HepG2 (cell line): ENCODE measurements at regions not wholly inside any gene's neighbourhood (a gene's known extent, or its start where the extent isn't known, plus 50 kb on each side); places are given as distances from the start of the nearest gene placed in this dataset.

Source experiments
- ATAC-seq: fragments of 200-7000 bp; cut with Tn5 transposase; 3 replicates; pipeline ENCODE4 v1.9.1; 2020; ENCODE audit warnings: mild to moderate bottlenecking, moderate library complexity
- BruUV-seq: library from RNA; stranded (reverse); fragments of 400-500 nt; replicated peaks from 2 replicates; lab custom pipeline; 2021; lab: Mats Ljungman, UMichigan
- CTCF ChIA-PET: fragments of 300-600 bp; formaldehyde crosslinking; extraction: SDS; loops from one replicate; lab custom pipeline; 2021; ENCODE audit warnings: low total read pairs, inconsistent platforms, low intra/inter-chr PET ratio; lab: Yijun Ruan, JAX
- POLR2A ChIA-PET: fragments of 350-600 bp; sonication (Branson Sonifier 250); formaldehyde crosslinking; loops from one replicate; lab custom pipeline; 2020; ENCODE audit warnings: antibody characterized with exemption, inconsistent platforms; lab: Yijun Ruan, JAX
- DNase-seq: peaks from one replicate; pipeline ENCODE4 v3.0.0-alpha.2; 2015; ENCODE audit warnings: low spot score
- FAIRE-seq: peaks from 3 replicates; lab custom pipeline; 2011; peaks lifted over from hg19 to GRCh38; lab: Jason Lieb, UNC
- H2AFZ ChIP-seq: one replicate; pipeline ENCODE4 v1.6.1; 2011; ENCODE audit warnings: low read length, inconsistent platforms
- H3K27ac ChIP-seq: fragments of 300-600 bp; 3 replicates; pipeline ENCODE4 v1.8.0; 2011; ENCODE audit warnings: mixed run types, mild to moderate bottlenecking, mixed read lengths, low read length, inconsistent platforms; ENCODE audit not compliant: insufficient read depth; ENCODE audit errors: extremely low read length
- H3K27me3 ChIP-seq, 2 experiments: fragments of 200-600 bp in 1 of 2; 2 replicates in 1 of 2; 3 replicates in 1 of 2; pipeline versions ENCODE4 v1.6.0 to v1.8.0; 2011; ENCODE audit warnings: low read length in 2 of 2, mild to moderate bottlenecking in 2 of 2, moderate library complexity in 2 of 2, inconsistent platforms in 1 of 2; ENCODE audit not compliant: insufficient read depth in 2 of 2, control insufficient read depth in 1 of 2
- H3K36me3 ChIP-seq, 2 experiments: fragments of 200-600 bp in 1 of 2; replicated peaks in 1 of 2; 2 replicates in 1 of 2; 3 replicates in 1 of 2; pipeline versions ENCODE4 v1.5.1 to v1.8.0; 2011; ENCODE audit warnings: low read length in 2 of 2, inconsistent platforms in 1 of 2; ENCODE audit not compliant: insufficient read depth in 2 of 2, control insufficient read depth in 1 of 2
- H3K4me1 ChIP-seq: 2 replicates; pipeline ENCODE4 v1.5.1; 2012; ENCODE audit warnings: low read length, inconsistent platforms; ENCODE audit not compliant: insufficient read depth
- H3K4me2 ChIP-seq: 2 replicates; pipeline ENCODE4 v1.6.0; 2011; ENCODE audit warnings: low read depth, low read length, inconsistent platforms
- H3K4me3 ChIP-seq, 3 experiments: fragments of 200-600 bp in 1 of 3; sonication (generic), shearing (Covaris generic) in 1 of 3; replicated peaks in 1 of 3; 2 replicates each; pipeline ENCODE4 v1.5.1; 2011 to 2016; ENCODE audit warnings: low read length in 3 of 3, inconsistent platforms in 2 of 3, low read depth in 2 of 3, mild to moderate bottlenecking in 2 of 3, control low read depth in 1 of 3, mixed read lengths in 1 of 3; ENCODE audit not compliant: insufficient read depth in 1 of 3
- H3K79me2 ChIP-seq: one replicate; pipeline ENCODE4 v1.6.1; 2011; ENCODE audit warnings: low read length, inconsistent platforms; ENCODE audit not compliant: insufficient read depth
- H3K9ac ChIP-seq: 2 replicates; pipeline ENCODE4 v1.6.0; 2011; ENCODE audit warnings: mild to moderate bottlenecking, low read depth, low read length, inconsistent platforms; ENCODE audit not compliant: insufficient read depth
- H3K9me3 ChIP-seq: 2 replicates; pipeline ENCODE4 v1.5.1; 2012; ENCODE audit warnings: mild to moderate bottlenecking, low read length
- H4K20me1 ChIP-seq: 2 replicates; pipeline ENCODE4 v1.6.0; 2011; ENCODE audit warnings: inconsistent platforms, mild to moderate bottlenecking, low read length, moderate library complexity; ENCODE audit not compliant: insufficient read depth
- ATF5 ChIP-seq: sonication (generic); formaldehyde crosslinking; IDR thresholded peaks from 2 replicates; pipeline ENCODE4 v1.4.0; 2020; ENCODE audit warnings: mild to moderate bottlenecking, low read depth, missing genetic modification reagents
- HCFC1 ChIP-seq: fragments of 150-350 bp; IDR thresholded peaks from 2 replicates; pipeline ENCODE4 v1.6.1; 2014; ENCODE audit warnings: low read depth, low read length
- KAT7 ChIP-seq: IDR thresholded peaks from 2 replicates; pipeline ENCODE4 v1.6.1; 2018; ENCODE audit warnings: borderline replicate concordance, missing compliant biosample characterization
- NFKBIZ ChIP-seq: IDR thresholded peaks from 2 replicates; pipeline ENCODE4 v1.6.1; 2018; ENCODE audit warnings: missing genetic modification reagents, missing compliant biosample characterization
- REL ChIP-seq: sonication (generic); formaldehyde crosslinking; conservative IDR thresholded peaks from 2 replicates; pipeline ENCODE4 v1.8.0; 2022; ENCODE audit warnings: mild to moderate bottlenecking, missing genetic modification reagents, moderate library complexity
- SAP130 ChIP-seq: IDR thresholded peaks from 2 replicates; pipeline ENCODE4 v1.6.1; 2016; ENCODE audit warnings: low read depth
- SKIL ChIP-seq: sonication (generic); formaldehyde crosslinking; IDR thresholded peaks from 2 replicates; pipeline ENCODE4 v1.8.0; 2022; ENCODE audit warnings: missing genetic modification reagents, mild to moderate bottlenecking, moderate library complexity, borderline replicate concordance
- TOPORS ChIP-seq: sonication (generic); formaldehyde crosslinking; IDR thresholded peaks from 2 replicates; pipeline ENCODE4 v1.8.0; 2023; ENCODE audit warnings: mild to moderate bottlenecking, missing genetic modification reagents
- ZFP90 ChIP-seq: sonication (generic); formaldehyde crosslinking; IDR thresholded peaks from 2 replicates; pipeline ENCODE4 v1.8.0; 2022; ENCODE audit warnings: missing genetic modification reagents, mild to moderate bottlenecking, inconsistent platforms, borderline replicate concordance
- ZNF282 ChIP-seq: fragments of 450-650 bp; IDR thresholded peaks from 2 replicates; pipeline ENCODE4 v1.6.1; 2018; ENCODE audit not compliant: partially characterized antibody
- ZNF512B ChIP-seq: sonication (generic); formaldehyde crosslinking; IDR thresholded peaks from 2 replicates; pipeline ENCODE4 v1.5.1; 2020; ENCODE audit warnings: missing genetic modification reagents, mild to moderate bottlenecking, borderline replicate concordance
- ZNF720 ChIP-seq: sonication (generic); formaldehyde crosslinking; IDR thresholded peaks from 2 replicates; pipeline ENCODE4 v1.4.0; 2020; ENCODE audit warnings: missing genetic modification reagents
- ZNF749 ChIP-seq: sonication (generic); formaldehyde crosslinking; IDR thresholded peaks from 2 replicates; pipeline ENCODE4 v1.8.0; 2022; ENCODE audit warnings: mild to moderate bottlenecking, missing genetic modification reagents, moderate library complexity, borderline replicate concordance
- WGBS: methylation state at CpG from one replicate; pipeline ENCODE4 v1.1.6; 2017; ENCODE audit warnings: low lambda C conversion rate; 5-methylcytosine and 5-hydroxymethylcytosine counted together
- in situ Hi-C: cut with HindIII; loops from 2 replicates; pipeline ENCODE4 v1.10.0; 2017; ENCODE audit warnings: low pct_unique_long_range_greater_than_20kb; ENCODE audit not compliant: extremely low pct_ligation_motif_present
- intact Hi-C: fragments of 100-400 bp; cut with micrococcal nuclease; formaldehyde crosslinking; loops from one replicate; pipeline ENCODE4 v1.10.0; 2022; ENCODE audit not compliant: unreplicated experiment

GRCh38 chr11:111176603-111177002, 68.9 kb upstream of the POU2AF2 start (continued):
- TF ChIP-seq SKIL (CRISPR knock-in tag): no peak
- no peak for TF ChIP-seq REL (CRISPR knock-in tag)

GRCh38 chr11:111173221-111173620, 72.3 kb upstream of the POU2AF2 start:
- POLR2A ChIA-PET: no interaction called here
- Histone ChIP-seq H3K36me3 (no peaks in the 10 kb centered on the region), H3K27ac (no peak overlapping the region)
- no peak for DNase-seq
- TF ChIP-seq ZNF282 (no peak), SAP130 (no peak), NFKBIZ (CRISPR knock-in tag) (no peak), ZNF512B (CRISPR knock-in tag) (no peak), HCFC1 (no peak), ZNF720 (CRISPR knock-in tag) (no peak), KAT7 (no peak), ZFP90 (CRISPR knock-in tag) (no peak), TOPORS (CRISPR knock-in tag) (no peak), ATF5 (CRISPR knock-in tag) (no peak), ZNF749 (CRISPR knock-in tag) (no peak)
- TF ChIP-seq, all 625 proteins: peak for 0
- H3K4me2 ChIP-seq: no peak overlapping the region
- 14% methylated on average over 3 of the region's 3 CpGs for WGBS
- no peaks in the 10 kb centered on the region for H3K4me1 ChIP-seq
- FAIRE-seq: no peak
- H3K27me3 ChIP-seq: peaks cover 0 to 31% of the 10 kb centered on the region in 2 experiments; a peak in 3 of 5 replicates
- no peak overlapping the region for H3K4me3 ChIP-seq
- H2AFZ ChIP-seq: no peak overlapping the region
- H3K9ac ChIP-seq: no peak overlapping the region
- no peaks in the 10 kb centered on the region for H4K20me1 ChIP-seq
- H3K9me3 ChIP-seq: no peaks in the 10 kb centered on the region
- CTCF ChIA-PET: no interaction called here
- ATAC-seq: no peak
- intact Hi-C loops: no loop called here
- BruUV-seq: no TSS peak
- no peaks in the 10 kb centered on the region for H3K79me2 ChIP-seq
- in situ Hi-C loops: no loop called here
